GM23338 (cell line): ENCODE measurements at regions not wholly inside any gene's neighbourhood (a gene's known extent, or its start where the extent isn't known, plus 50 kb on each side); places are given as distances from the start of the nearest gene placed in this dataset.

Experiments used
- EZH2phosphoT487 ChIP-seq: fragments of 200-600 bp; sonication (generic); IDR thresholded peaks from one replicate; pipeline ENCODE4 v1.8.1; 2018; ENCODE audit warnings: antibody characterized with exemption; ENCODE audit not compliant: unreplicated experiment
- NANOG ChIP-seq: IDR thresholded peaks from 2 replicates; pipeline ENCODE4 v1.6.1; 2016; ENCODE audit warnings: antibody characterized with exemption, borderline replicate concordance
- POLR2AphosphoS5 ChIP-seq: IDR thresholded peaks from 2 replicates; pipeline ENCODE4 v1.6.1; 2016; ENCODE audit warnings: antibody characterized with exemption, low read depth
- TF ChIP-seq, protein P1 (sequence below), 2 experiments: fragments of 200-600 bp in 1 of 2; sonication (generic) in 1 of 2; conservative IDR thresholded peaks; 2 replicates each; pipeline versions ENCODE4 v1.5.1 to v1.6.1; 2016 to 2017; ENCODE audit warnings: antibody characterized with exemption in 2 of 2, low read depth in 2 of 2, mild to moderate bottlenecking in 2 of 2, moderate library complexity in 1 of 2

GRCh38 chr3:26245236-26245635 is 377.3 kb upstream of the LRRC3B start:
- TF ChIP-seq POLR2AphosphoS5 (no peak), NANOG (no peak), EZH2phosphoT487 (no peak)
- TF ChIP-seq, protein P1, sequence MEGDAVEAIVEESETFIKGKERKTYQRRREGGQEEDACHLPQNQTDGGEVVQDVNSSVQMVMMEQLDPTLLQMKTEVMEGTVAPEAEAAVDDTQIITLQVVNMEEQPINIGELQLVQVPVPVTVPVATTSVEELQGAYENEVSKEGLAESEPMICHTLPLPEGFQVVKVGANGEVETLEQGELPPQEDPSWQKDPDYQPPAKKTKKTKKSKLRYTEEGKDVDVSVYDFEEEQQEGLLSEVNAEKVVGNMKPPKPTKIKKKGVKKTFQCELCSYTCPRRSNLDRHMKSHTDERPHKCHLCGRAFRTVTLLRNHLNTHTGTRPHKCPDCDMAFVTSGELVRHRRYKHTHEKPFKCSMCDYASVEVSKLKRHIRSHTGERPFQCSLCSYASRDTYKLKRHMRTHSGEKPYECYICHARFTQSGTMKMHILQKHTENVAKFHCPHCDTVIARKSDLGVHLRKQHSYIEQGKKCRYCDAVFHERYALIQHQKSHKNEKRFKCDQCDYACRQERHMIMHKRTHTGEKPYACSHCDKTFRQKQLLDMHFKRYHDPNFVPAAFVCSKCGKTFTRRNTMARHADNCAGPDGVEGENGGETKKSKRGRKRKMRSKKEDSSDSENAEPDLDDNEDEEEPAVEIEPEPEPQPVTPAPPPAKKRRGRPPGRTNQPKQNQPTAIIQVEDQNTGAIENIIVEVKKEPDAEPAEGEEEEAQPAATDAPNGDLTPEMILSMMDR (conservative IDR thresholded peaks at IDR 0.05; ENCODE audit: low read depth in 2 of 2): no peak
